SK-N-SH treated with all-trans-retinoic acid at 6 μM for 48 hours (cell line): ENCODE measurements at regions not wholly inside any gene's neighbourhood (a gene's known extent, or its start where the extent isn't known, plus 50 kb on each side); places are given as distances from the start of the nearest gene placed in this dataset.

Source experiments
- ATAC-seq: fragments of 200-7000 bp; cut with Tn5 transposase; 3 replicates; pipeline ENCODE4 v1.9.1; 2020; ENCODE audit warnings: mild to moderate bottlenecking, moderate library complexity
- ARNTL ChIP-seq: fragments of 450-650 bp; formaldehyde crosslinking; IDR thresholded peaks from 2 replicates; pipeline ENCODE4 v1.5.0; 2020; ENCODE audit warnings: low read depth, mild to moderate bottlenecking, moderate library complexity, borderline replicate concordance
- BACH2 ChIP-seq: fragments of 250-450 bp; sonication (Bioruptor Pico); IDR thresholded peaks from 2 replicates; pipeline ENCODE4 v1.9.0; 2021; ENCODE audit warnings: mild to moderate bottlenecking, borderline replicate concordance
- GLIS3 ChIP-seq: fragments of 250-450 bp; sonication (Bioruptor Pico); IDR thresholded peaks from 2 replicates; pipeline ENCODE4 v1.5.0; 2020; ENCODE audit warnings: mild to moderate bottlenecking, moderate library complexity
- ISL1 ChIP-seq: fragments of 250-450 bp; sonication (Bioruptor Pico); IDR thresholded peaks from 2 replicates; pipeline ENCODE4 v2.1.2; 2022; ENCODE audit warnings: mild to moderate bottlenecking, moderate library complexity
- OSR1 ChIP-seq: fragments of 250-450 bp; sonication (Bioruptor Pico); IDR thresholded peaks from 2 replicates; pipeline ENCODE4 v1.8.0; 2022; ENCODE audit warnings: moderate library complexity, mild to moderate bottlenecking, inconsistent platforms
- PATZ1 ChIP-seq: fragments of 250-450 bp; sonication (Bioruptor Pico); IDR thresholded peaks from 2 replicates; pipeline ENCODE4 v1.8.0; 2020; ENCODE audit warnings: mild to moderate bottlenecking, moderate library complexity, borderline replicate concordance
- POU6F1 ChIP-seq: fragments of 250-450 bp; sonication (Bioruptor Pico); IDR thresholded peaks from 2 replicates; pipeline ENCODE4 v1.8.0; 2021; ENCODE audit warnings: low read depth, mild to moderate bottlenecking, moderate library complexity, borderline replicate concordance
- PPARA ChIP-seq: fragments of 250-450 bp; sonication (Bioruptor Pico); IDR thresholded peaks from 2 replicates; pipeline ENCODE4 v1.5.0; 2020; ENCODE audit warnings: mild to moderate bottlenecking, borderline replicate concordance
- RARB ChIP-seq: fragments of 250-450 bp; sonication (Bioruptor Pico); IDR thresholded peaks from 2 replicates; pipeline ENCODE4 v1.8.0; 2021; ENCODE audit warnings: mild to moderate bottlenecking, moderate library complexity
- SNAI2 ChIP-seq: fragments of 250-450 bp; sonication (Bioruptor Pico); IDR thresholded peaks from 2 replicates; pipeline ENCODE4 v1.5.0; 2020; ENCODE audit warnings: mild to moderate bottlenecking, moderate library complexity
- ZC3H10 ChIP-seq: fragments of 250-450 bp; sonication (Bioruptor Pico); IDR thresholded peaks from 2 replicates; pipeline ENCODE4 v1.5.1; 2021; ENCODE audit warnings: mild to moderate bottlenecking, moderate library complexity
- ZFP30 ChIP-seq: fragments of 450-650 bp; formaldehyde crosslinking; IDR thresholded peaks from 2 replicates; pipeline ENCODE4 v1.5.0; 2022; ENCODE audit warnings: mild to moderate bottlenecking, moderate library complexity
- ZNF565 ChIP-seq: fragments of 450-650 bp; formaldehyde crosslinking; conservative IDR thresholded peaks from 2 replicates; pipeline ENCODE4 v1.5.0; 2020; ENCODE audit warnings: low read depth, mild to moderate bottlenecking, moderate library complexity
- ZNF70 ChIP-seq: fragments of 450-650 bp; formaldehyde crosslinking; IDR thresholded peaks from 2 replicates; pipeline ENCODE4 v1.5.0; 2020; ENCODE audit warnings: mild to moderate bottlenecking, moderate library complexity
- ZNF8 ChIP-seq: fragments of 450-650 bp; formaldehyde crosslinking; IDR thresholded peaks from 2 replicates; pipeline ENCODE4 v1.5.0; 2020; ENCODE audit warnings: mild to moderate bottlenecking, moderate library complexity
- TF ChIP-seq, protein P1 (sequence below): fragments of 250-450 bp; sonication (Bioruptor Pico); IDR thresholded peaks from 2 replicates; pipeline ENCODE4 v1.5.1; 2021; ENCODE audit warnings: mild to moderate bottlenecking, moderate library complexity
- TF ChIP-seq, protein P2 (sequence below): fragments of 250-450 bp; sonication (Bioruptor Pico); IDR thresholded peaks from 2 replicates; pipeline ENCODE4 v1.5.1; 2020; ENCODE audit warnings: low read depth, mild to moderate bottlenecking, moderate library complexity
- TF ChIP-seq, protein P3 (sequence below): fragments of 250-450 bp; sonication (Bioruptor Pico); IDR thresholded peaks from 2 replicates; pipeline ENCODE4 v1.5.0; 2020; ENCODE audit warnings: mild to moderate bottlenecking, moderate library complexity

DNA sequence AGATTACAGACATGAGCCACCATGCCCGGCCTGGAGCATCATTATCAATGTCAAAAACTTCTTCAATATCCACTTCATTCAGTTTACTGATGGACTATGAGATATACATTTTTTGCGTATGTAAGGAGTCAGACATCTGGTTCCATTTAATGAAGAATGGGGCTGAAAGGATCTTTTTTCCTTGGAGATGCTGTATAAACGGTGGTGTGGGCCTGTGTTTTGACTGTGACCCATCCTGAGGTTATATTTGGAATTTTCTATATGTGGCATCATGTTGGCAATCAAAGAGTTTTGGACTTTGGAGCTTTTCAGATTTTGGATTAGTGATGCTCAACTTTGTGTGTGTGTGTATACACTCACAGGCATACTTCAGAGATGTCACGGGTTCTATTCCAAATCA, 85.7 kb upstream of the FBXL17 start (continued):
- TF ChIP-seq, protein P1, sequence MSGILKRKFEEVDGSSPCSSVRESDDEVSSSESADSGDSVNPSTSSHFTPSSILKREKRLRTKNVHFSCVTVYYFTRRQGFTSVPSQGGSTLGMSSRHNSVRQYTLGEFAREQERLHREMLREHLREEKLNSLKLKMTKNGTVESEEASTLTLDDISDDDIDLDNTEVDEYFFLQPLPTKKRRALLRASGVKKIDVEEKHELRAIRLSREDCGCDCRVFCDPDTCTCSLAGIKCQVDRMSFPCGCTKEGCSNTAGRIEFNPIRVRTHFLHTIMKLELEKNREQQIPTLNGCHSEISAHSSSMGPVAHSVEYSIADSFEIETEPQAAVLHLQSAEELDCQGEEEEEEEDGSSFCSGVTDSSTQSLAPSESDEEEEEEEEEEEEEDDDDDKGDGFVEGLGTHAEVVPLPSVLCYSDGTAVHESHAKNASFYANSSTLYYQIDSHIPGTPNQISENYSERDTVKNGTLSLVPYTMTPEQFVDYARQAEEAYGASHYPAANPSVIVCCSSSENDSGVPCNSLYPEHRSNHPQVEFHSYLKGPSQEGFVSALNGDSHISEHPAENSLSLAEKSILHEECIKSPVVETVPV (CRISPR knock-in tag), result no peak
- TF ChIP-seq ZNF8 (no peak), GLIS3 (CRISPR knock-in tag) (no peak), OSR1 (no peak)

GRCh38 chr5:108461628-108462367, 79.9 kb upstream of the FBXL17 start:
- peak; percentile 82 for ATAC-seq
- TF ChIP-seq BACH2 (CRISPR knock-in tag), result no peak
- TF ChIP-seq ZFP30 (CRISPR knock-in tag), result no peak
- TF ChIP-seq, protein P2, sequence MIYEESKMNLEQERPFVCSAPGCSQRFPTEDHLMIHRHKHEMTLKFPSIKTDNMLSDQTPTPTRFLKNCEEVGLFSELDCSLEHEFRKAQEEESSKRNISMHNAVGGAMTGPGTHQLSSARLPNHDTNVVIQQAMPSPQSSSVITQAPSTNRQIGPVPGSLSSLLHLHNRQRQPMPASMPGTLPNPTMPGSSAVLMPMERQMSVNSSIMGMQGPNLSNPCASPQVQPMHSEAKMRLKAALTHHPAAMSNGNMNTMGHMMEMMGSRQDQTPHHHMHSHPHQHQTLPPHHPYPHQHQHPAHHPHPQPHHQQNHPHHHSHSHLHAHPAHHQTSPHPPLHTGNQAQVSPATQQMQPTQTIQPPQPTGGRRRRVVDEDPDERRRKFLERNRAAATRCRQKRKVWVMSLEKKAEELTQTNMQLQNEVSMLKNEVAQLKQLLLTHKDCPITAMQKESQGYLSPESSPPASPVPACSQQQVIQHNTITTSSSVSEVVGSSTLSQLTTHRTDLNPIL (CRISPR knock-in tag), result no peak
- TF ChIP-seq GLIS3 (CRISPR knock-in tag), result no peak
- TF ChIP-seq ZC3H10, result no peak
- TF ChIP-seq PATZ1 (CRISPR knock-in tag), result no peak
- no peak for TF ChIP-seq ZNF8
- TF ChIP-seq PPARA (CRISPR knock-in tag), result no peak
- TF ChIP-seq, protein P3, sequence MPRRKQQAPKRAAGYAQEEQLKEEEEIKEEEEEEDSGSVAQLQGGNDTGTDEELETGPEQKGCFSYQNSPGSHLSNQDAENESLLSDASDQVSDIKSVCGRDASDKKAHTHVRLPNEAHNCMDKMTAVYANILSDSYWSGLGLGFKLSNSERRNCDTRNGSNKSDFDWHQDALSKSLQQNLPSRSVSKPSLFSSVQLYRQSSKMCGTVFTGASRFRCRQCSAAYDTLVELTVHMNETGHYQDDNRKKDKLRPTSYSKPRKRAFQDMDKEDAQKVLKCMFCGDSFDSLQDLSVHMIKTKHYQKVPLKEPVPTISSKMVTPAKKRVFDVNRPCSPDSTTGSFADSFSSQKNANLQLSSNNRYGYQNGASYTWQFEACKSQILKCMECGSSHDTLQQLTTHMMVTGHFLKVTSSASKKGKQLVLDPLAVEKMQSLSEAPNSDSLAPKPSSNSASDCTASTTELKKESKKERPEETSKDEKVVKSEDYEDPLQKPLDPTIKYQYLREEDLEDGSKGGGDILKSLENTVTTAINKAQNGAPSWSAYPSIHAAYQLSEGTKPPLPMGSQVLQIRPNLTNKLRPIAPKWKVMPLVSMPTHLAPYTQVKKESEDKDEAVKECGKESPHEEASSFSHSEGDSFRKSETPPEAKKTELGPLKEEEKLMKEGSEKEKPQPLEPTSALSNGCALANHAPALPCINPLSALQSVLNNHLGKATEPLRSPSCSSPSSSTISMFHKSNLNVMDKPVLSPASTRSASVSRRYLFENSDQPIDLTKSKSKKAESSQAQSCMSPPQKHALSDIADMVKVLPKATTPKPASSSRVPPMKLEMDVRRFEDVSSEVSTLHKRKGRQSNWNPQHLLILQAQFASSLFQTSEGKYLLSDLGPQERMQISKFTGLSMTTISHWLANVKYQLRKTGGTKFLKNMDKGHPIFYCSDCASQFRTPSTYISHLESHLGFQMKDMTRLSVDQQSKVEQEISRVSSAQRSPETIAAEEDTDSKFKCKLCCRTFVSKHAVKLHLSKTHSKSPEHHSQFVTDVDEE (CRISPR knock-in tag), result no peak
- TF ChIP-seq POU6F1 (CRISPR knock-in tag), result no peak

DNA sequence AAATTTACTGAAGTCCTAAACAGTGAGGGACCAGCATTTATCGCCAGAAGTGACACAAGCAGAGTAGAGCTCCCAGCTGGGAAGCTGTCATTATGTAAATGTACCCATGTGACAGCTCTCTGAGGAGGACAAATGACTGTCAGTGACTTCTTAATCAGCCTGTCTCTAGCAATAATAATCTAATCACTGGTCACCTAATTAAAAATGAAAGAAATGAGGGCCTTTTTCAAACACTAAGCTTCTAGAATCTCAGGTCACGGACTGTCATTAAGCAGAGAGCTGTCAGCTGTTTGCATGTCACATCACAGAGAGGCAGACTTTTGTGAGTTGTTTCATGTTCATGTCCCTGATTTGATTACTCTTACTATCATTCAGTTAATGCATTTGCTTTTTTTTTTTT, 77.9 kb upstream of the FBXL17 start:
- no peak for TF ChIP-seq ZNF565 (CRISPR knock-in tag)
- TF ChIP-seq GLIS3 (CRISPR knock-in tag), result no peak
- no peak for TF ChIP-seq BACH2 (CRISPR knock-in tag)
- no peak for TF ChIP-seq POU6F1 (CRISPR knock-in tag)
- no peak for TF ChIP-seq OSR1
- TF ChIP-seq PPARA (CRISPR knock-in tag), result no peak
- no peak for ATAC-seq

- ATAC-seq, result no peak
- TF ChIP-seq ARNTL (CRISPR knock-in tag) (no peak), OSR1 (no peak), ZNF70 (CRISPR knock-in tag) (no peak), ZFP30 (CRISPR knock-in tag) (no peak), ZC3H10 (no peak), BACH2 (CRISPR knock-in tag) (no peak), PPARA (CRISPR knock-in tag) (no peak), ZNF8 (no peak), ISL1 (CRISPR knock-in tag) (no peak), PATZ1 (CRISPR knock-in tag) (no peak), SNAI2 (CRISPR knock-in tag) (no peak), RARB (CRISPR knock-in tag) (no peak)
- TF ChIP-seq, protein P2 (CRISPR knock-in tag), result no peak
Measured at GRCh38 chr5:108451269-108451668, 69.4 kb upstream of the FBXL17 start.
